ENCODE measurements at regions not wholly inside any gene's neighbourhood (a gene's known extent, or its start where the extent isn't known, plus 50 kb on each side); places are given as distances from the start of the nearest gene placed in this dataset.

- H3K9me2 ChIP-seq (replicated peaks; ENCODE audit: insufficient read depth) = no peaks in the 10 kb centered on the region
- no peaks in the 10 kb centered on the region for H4K20me1 ChIP-seq (ENCODE audit: insufficient read depth, poor library complexity, severe bottlenecking)
- no peaks in the 10 kb centered on the region for H3K9me3 ChIP-seq (ENCODE audit: low read depth)
- H3K27ac ChIP-seq = no peak overlapping the region
- H3K27me3 ChIP-seq = no peaks in the 10 kb centered on the region
- H3K4me1 ChIP-seq (ENCODE audit: insufficient read depth) = no peaks in the 10 kb centered on the region
- H3K4me2 ChIP-seq = no peak overlapping the region
- no peak for TF ChIP-seq CTCF (IDR thresholded peaks at IDR 0.05; ENCODE audit: poor library complexity)
- no peak for TF ChIP-seq EZH2phosphoT487 (IDR thresholded peaks at IDR 0.05; ENCODE audit: low read depth, severe bottlenecking, unreplicated experiment)
- TF ChIP-seq EZH2 (IDR thresholded peaks at IDR 0.05; ENCODE audit: borderline replicate concordance) = no peak
- no peaks in the 10 kb centered on the region for H3K79me2 ChIP-seq
- no peak overlapping the region for H3K4me3 ChIP-seq
- no peak for DNase-seq (ENCODE audit: low spot score)
- H2AFZ ChIP-seq = no peak overlapping the region
- no peaks in the 10 kb centered on the region for H3K36me3 ChIP-seq (replicated peaks; ENCODE audit: insufficient read depth, low read depth)
- WGBS (ENCODE audit: low lambda C conversion rate, missing lambda C conversion rate) = 91% methylated on average over 8 of the region's 8 CpGs
Measured at GRCh38 chr19:31733591-31733990, 384.4 kb upstream of the TSHZ3 start.

- Histone ChIP-seq H3K27me3 (no peaks in the 10 kb centered on the region), H3K4me3 (no peak overlapping the region), H3K36me3 (replicated peaks; ENCODE audit: insufficient read depth, low read depth) (no peaks in the 10 kb centered on the region), H3K27ac (no peak overlapping the region), H4K20me1 (ENCODE audit: insufficient read depth, poor library complexity, severe bottlenecking) (no peaks in the 10 kb centered on the region), H3K4me2 (no peak overlapping the region), H3K9me2 (replicated peaks; ENCODE audit: insufficient read depth) (no peaks in the 10 kb centered on the region), H3K79me2 (no peaks in the 10 kb centered on the region), H2AFZ (no peak overlapping the region), H3K4me1 (ENCODE audit: insufficient read depth) (no peaks in the 10 kb centered on the region), H3K9me3 (ENCODE audit: low read depth) (no peaks in the 10 kb centered on the region)
- TF ChIP-seq EZH2phosphoT487 (IDR thresholded peaks at IDR 0.05; ENCODE audit: low read depth, severe bottlenecking, unreplicated experiment) = no peak
- TF ChIP-seq EZH2 (IDR thresholded peaks at IDR 0.05; ENCODE audit: borderline replicate concordance) = no peak
- TF ChIP-seq CTCF (IDR thresholded peaks at IDR 0.05; ENCODE audit: poor library complexity) = no peak
- DNase-seq (ENCODE audit: low spot score) = no peak
- 96% methylated on average over 5 of the region's 5 CpGs for WGBS (ENCODE audit: low lambda C conversion rate, missing lambda C conversion rate)
Measured at GRCh38 chr19:31742249-31742648, 393.0 kb upstream of the TSHZ3 start.

- Histone ChIP-seq H4K20me1 (ENCODE audit: insufficient read depth, poor library complexity, severe bottlenecking) (no peaks in the 10 kb centered on the region), H2AFZ (no peak overlapping the region), H3K79me2 (no peaks in the 10 kb centered on the region), H3K27ac (no peak overlapping the region), H3K9me3 (ENCODE audit: low read depth) (no peaks in the 10 kb centered on the region), H3K4me1 (ENCODE audit: insufficient read depth) (no peaks in the 10 kb centered on the region), H3K4me3 (no peak overlapping the region), H3K27me3 (no peaks in the 10 kb centered on the region), H3K4me2 (no peak overlapping the region), H3K9me2 (replicated peaks; ENCODE audit: insufficient read depth) (no peaks in the 10 kb centered on the region), H3K36me3 (replicated peaks; ENCODE audit: insufficient read depth, low read depth) (no peaks in the 10 kb centered on the region)
- 85% methylated on average over 9 of the region's 9 CpGs for WGBS (ENCODE audit: low lambda C conversion rate, missing lambda C conversion rate)
- no peak for TF ChIP-seq EZH2 (IDR thresholded peaks at IDR 0.05; ENCODE audit: borderline replicate concordance)
- TF ChIP-seq CTCF (IDR thresholded peaks at IDR 0.05; ENCODE audit: poor library complexity) = no peak
- TF ChIP-seq EZH2phosphoT487 (IDR thresholded peaks at IDR 0.05; ENCODE audit: low read depth, severe bottlenecking, unreplicated experiment) = no peak
- DNase-seq (ENCODE audit: low spot score) = no peak
Measured at GRCh38 chr19:31745731-31746130, 396.5 kb upstream of the TSHZ3 start.

GRCh38 chr19:31749231-31749630 lies 400.0 kb upstream of the TSHZ3 start:
- H3K4me2 ChIP-seq = no peak overlapping the region

More at GRCh38 chr19:31749231-31749630, 400.0 kb upstream of the TSHZ3 start:
- no peaks in the 10 kb centered on the region for H3K79me2 ChIP-seq
- H3K36me3 ChIP-seq (replicated peaks; ENCODE audit: insufficient read depth, low read depth) = no peaks in the 10 kb centered on the region
- no peaks in the 10 kb centered on the region for H3K9me3 ChIP-seq (ENCODE audit: low read depth)
- H3K4me1 ChIP-seq (ENCODE audit: insufficient read depth) = no peaks in the 10 kb centered on the region
- H2AFZ ChIP-seq = no peak overlapping the region
- H4K20me1 ChIP-seq (ENCODE audit: insufficient read depth, poor library complexity, severe bottlenecking) = no peaks in the 10 kb centered on the region
- no peak for DNase-seq (ENCODE audit: low spot score)
- no peaks in the 10 kb centered on the region for H3K9me2 ChIP-seq (replicated peaks; ENCODE audit: insufficient read depth)
- no peak overlapping the region for H3K27ac ChIP-seq
- no peak overlapping the region for H3K4me3 ChIP-seq
- H3K27me3 ChIP-seq = no peaks in the 10 kb centered on the region
- WGBS (ENCODE audit: low lambda C conversion rate, missing lambda C conversion rate) = 79% methylated on average over 8 of the region's 8 CpGs
- no peak for TF ChIP-seq CTCF (IDR thresholded peaks at IDR 0.05; ENCODE audit: poor library complexity)
- no peak for TF ChIP-seq EZH2phosphoT487 (IDR thresholded peaks at IDR 0.05; ENCODE audit: low read depth, severe bottlenecking, unreplicated experiment)
- no peak for TF ChIP-seq EZH2 (IDR thresholded peaks at IDR 0.05; ENCODE audit: borderline replicate concordance)
